OCI-LY1 (cell line): ENCODE measurements at regions not wholly inside any gene's neighbourhood (a gene's known extent, or its start where the extent isn't known, plus 50 kb on each side); places are given as distances from the start of the nearest gene placed in this dataset.

Experiments used
- H2AFZ ChIP-seq: fragments of 200-600 bp; sonication (generic), shearing (Covaris generic); 2 replicates; pipeline ENCODE4 v1.6.0; 2014; ENCODE audit warnings: antibody characterized with exemption, mild to moderate bottlenecking, low read length
- H3F3A ChIP-seq: fragments of 200-600 bp; sonication (generic), shearing (Covaris generic); 2 replicates; pipeline ENCODE4 v1.6.0; 2014; ENCODE audit warnings: mild to moderate bottlenecking, antibody characterized with exemption, low read length, moderate library complexity; ENCODE audit not compliant: insufficient read depth
- H3K27ac ChIP-seq: fragments of 200-600 bp; sonication (generic); 2 replicates; pipeline ENCODE4 v1.5.1; 2014; ENCODE audit warnings: low read length, mixed run types, mild to moderate bottlenecking, low read depth; ENCODE audit not compliant: poor library complexity, severe bottlenecking
- H3K27me3 ChIP-seq: fragments of 200-600 bp; sonication (generic); 2 replicates; pipeline ENCODE4 v1.6.0; 2014; ENCODE audit warnings: antibody characterized with exemption, mild to moderate bottlenecking, low read length, moderate library complexity; ENCODE audit not compliant: insufficient read depth
- H3K36me3 ChIP-seq: fragments of 200-600 bp; sonication (generic); 2 replicates; pipeline ENCODE4 v1.6.1; 2014; ENCODE audit warnings: mild to moderate bottlenecking, antibody characterized with exemption, low read length, moderate library complexity, mixed read lengths; ENCODE audit not compliant: insufficient read depth
- H3K4me1 ChIP-seq: fragments of 200-600 bp; sonication (generic); 2 replicates; pipeline ENCODE4 v1.5.1; 2014; ENCODE audit warnings: mild to moderate bottlenecking, low read length, moderate library complexity; ENCODE audit not compliant: insufficient read depth, severe bottlenecking
- H3K4me2 ChIP-seq: fragments of 200-600 bp; sonication (generic), shearing (Covaris generic); 2 replicates; pipeline ENCODE4 v1.6.1; 2014; ENCODE audit warnings: low read length
- H3K4me3 ChIP-seq: fragments of 200-600 bp; sonication (generic); 2 replicates; pipeline ENCODE4 v1.5.1; 2014; ENCODE audit warnings: low read length, low read depth, mild to moderate bottlenecking, mixed read lengths; ENCODE audit not compliant: poor library complexity, severe bottlenecking
- H3K79me2 ChIP-seq: fragments of 200-600 bp; shearing (Covaris generic); 2 replicates; pipeline ENCODE4 v1.6.1; 2016; ENCODE audit warnings: mixed run types, low read length, mixed read lengths; ENCODE audit not compliant: insufficient read depth
- H3K9ac ChIP-seq: fragments of 200-600 bp; sonication (generic), shearing (Covaris generic); 2 replicates; pipeline ENCODE4 v1.6.1; 2014; ENCODE audit warnings: mild to moderate bottlenecking, low read length, mixed read lengths
- H3K9me2 ChIP-seq: fragments of 200-600 bp; sonication (generic), shearing (Covaris generic); 2 replicates; pipeline ENCODE4 v1.6.1; 2014; ENCODE audit warnings: low read depth, mild to moderate bottlenecking, low read length, mixed read lengths
- H3K9me3 ChIP-seq: fragments of 200-600 bp; shearing (Covaris generic); 2 replicates; pipeline ENCODE4 v1.6.1; 2014; ENCODE audit warnings: low read length, mixed read lengths
- H4K20me1 ChIP-seq: fragments of 200-600 bp; sonication (generic), shearing (Covaris generic); 2 replicates; pipeline ENCODE4 v1.6.0; 2016; ENCODE audit warnings: mild to moderate bottlenecking, low read length; ENCODE audit not compliant: insufficient read depth
- EZH2 ChIP-seq: fragments of 200-600 bp; sonication (generic), shearing (Covaris generic); IDR thresholded peaks from 2 replicates; pipeline ENCODE4 v1.8.0; 2017; ENCODE audit warnings: borderline replicate concordance, mixed run types, mild to moderate bottlenecking, antibody characterized with exemption, low read length, moderate library complexity, mixed read lengths
- TF ChIP-seq, protein P1 (sequence below): fragments of 200-600 bp; sonication (generic), shearing (Covaris generic); IDR thresholded peaks from 2 replicates; pipeline ENCODE4 v1.5.1; 2017; ENCODE audit warnings: mild to moderate bottlenecking, antibody characterized with exemption, low read length, moderate library complexity, mixed read lengths

DNA sequence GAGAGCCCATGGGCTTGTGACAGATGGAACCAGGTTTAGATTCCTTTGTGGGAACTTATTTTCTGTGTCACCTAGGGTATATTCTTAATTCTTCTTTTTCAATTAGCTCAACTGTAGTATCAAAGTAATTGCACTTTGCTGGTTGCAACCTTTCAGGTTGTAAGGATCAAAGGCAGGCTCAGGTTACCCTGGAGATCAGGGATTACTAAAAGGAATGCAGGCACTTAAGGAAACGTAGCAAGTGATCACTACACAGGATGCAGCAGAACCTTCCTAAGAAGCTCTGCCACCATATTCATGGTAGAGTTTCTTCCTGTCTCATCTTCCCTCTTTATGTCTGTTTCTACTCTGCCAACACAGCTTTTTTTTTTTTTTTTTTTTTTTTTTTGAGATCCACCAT is 133.2 kb upstream of the JAG1 start:
- Histone ChIP-seq H3K79me2 (no peaks in the 10 kb centered on the region), H3F3A (no peaks in the 10 kb centered on the region), H3K9ac (no peak overlapping the region), H3K27me3 (no peaks in the 10 kb centered on the region), H3K36me3 (no peaks in the 10 kb centered on the region), H3K9me2 (no peaks in the 10 kb centered on the region), H3K9me3 (no peaks in the 10 kb centered on the region), H3K27ac (no peak overlapping the region), H2AFZ (no peak overlapping the region), H3K4me3 (no peak overlapping the region), H3K4me2 (no peak overlapping the region), H4K20me1 (no peaks in the 10 kb centered on the region), H3K4me1 (no peaks in the 10 kb centered on the region)
- TF ChIP-seq EZH2: no peak
- TF ChIP-seq, protein P1, sequence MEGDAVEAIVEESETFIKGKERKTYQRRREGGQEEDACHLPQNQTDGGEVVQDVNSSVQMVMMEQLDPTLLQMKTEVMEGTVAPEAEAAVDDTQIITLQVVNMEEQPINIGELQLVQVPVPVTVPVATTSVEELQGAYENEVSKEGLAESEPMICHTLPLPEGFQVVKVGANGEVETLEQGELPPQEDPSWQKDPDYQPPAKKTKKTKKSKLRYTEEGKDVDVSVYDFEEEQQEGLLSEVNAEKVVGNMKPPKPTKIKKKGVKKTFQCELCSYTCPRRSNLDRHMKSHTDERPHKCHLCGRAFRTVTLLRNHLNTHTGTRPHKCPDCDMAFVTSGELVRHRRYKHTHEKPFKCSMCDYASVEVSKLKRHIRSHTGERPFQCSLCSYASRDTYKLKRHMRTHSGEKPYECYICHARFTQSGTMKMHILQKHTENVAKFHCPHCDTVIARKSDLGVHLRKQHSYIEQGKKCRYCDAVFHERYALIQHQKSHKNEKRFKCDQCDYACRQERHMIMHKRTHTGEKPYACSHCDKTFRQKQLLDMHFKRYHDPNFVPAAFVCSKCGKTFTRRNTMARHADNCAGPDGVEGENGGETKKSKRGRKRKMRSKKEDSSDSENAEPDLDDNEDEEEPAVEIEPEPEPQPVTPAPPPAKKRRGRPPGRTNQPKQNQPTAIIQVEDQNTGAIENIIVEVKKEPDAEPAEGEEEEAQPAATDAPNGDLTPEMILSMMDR: no peak

DNA sequence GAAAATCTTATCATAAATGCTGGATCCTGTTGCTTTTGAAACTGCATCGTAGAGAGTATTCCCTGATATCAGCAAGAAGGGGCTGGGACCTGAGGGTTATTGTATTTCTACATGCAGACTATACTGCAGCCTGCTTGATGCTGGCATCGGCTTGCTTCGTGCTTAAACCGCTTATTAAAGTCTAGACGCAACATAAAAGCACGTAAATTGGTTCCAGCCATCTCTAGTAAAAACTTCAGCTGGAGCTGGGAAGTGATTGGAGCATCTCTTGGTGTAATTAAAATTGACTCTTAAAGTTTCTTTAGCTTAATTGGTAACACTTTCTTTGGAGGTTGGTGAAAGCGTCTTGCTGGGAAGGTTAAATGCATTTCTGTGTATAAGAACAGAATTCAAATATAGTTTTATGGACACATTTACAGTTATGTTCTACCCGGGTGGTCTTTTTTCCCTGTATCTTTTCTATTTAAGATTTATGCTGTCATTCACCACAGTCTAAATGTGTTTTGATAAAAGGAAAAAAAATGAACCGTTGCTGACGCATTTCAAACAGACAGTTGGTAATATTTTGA is 139.0 kb upstream of the JAG1 start:
- Histone ChIP-seq H3K4me2 (no peak overlapping the region), H3K4me1 (no peaks in the 10 kb centered on the region), H3K9me3 (no peaks in the 10 kb centered on the region), H3K9ac (no peak overlapping the region), H2AFZ (no peak overlapping the region), H3K79me2 (no peaks in the 10 kb centered on the region), H3K27me3 (no peaks in the 10 kb centered on the region), H3K27ac (no peak overlapping the region), H3K4me3 (no peak overlapping the region), H3F3A (no peaks in the 10 kb centered on the region), H4K20me1 (no peaks in the 10 kb centered on the region), H3K36me3 (no peaks in the 10 kb centered on the region), H3K9me2 (no peaks in the 10 kb centered on the region)
- TF ChIP-seq, protein P1: no peak
- TF ChIP-seq EZH2: no peak

DNA sequence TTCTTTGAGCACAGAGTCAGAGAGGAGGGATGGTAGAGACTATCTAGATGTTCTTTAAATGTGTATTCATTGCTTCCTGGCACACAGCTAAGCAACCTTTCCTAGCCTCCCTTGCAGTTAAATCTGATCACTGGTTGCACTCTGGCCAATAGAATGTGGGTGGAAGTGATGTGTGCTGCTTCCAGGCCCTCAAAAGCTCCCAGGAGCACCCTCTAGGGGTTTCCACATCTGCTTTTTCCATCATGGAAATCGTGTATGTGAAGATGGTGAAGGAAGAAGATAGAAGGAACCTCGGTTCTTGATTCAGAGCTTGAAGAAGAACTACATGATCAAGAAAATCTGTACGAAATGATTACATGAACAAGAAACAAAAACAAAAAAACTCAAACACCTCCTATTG is 149.8 kb upstream of the JAG1 start:
- Histone ChIP-seq H3K4me1 (no peaks in the 10 kb centered on the region), H3K4me3 (no peak overlapping the region), H3K27me3 (no peaks in the 10 kb centered on the region), H3K9me3 (no peaks in the 10 kb centered on the region), H3K27ac (no peak overlapping the region), H4K20me1 (no peaks in the 10 kb centered on the region), H3K36me3 (no peaks in the 10 kb centered on the region), H3K9me2 (no peaks in the 10 kb centered on the region), H2AFZ (no peak overlapping the region), H3K9ac (no peak overlapping the region), H3K79me2 (no peaks in the 10 kb centered on the region), H3K4me2 (no peak overlapping the region), H3F3A (no peaks in the 10 kb centered on the region)
- TF ChIP-seq, protein P1: no peak
- no peak for TF ChIP-seq EZH2
